HG03139 (cell line): ENCODE measurements at regions not wholly inside any gene's neighbourhood (a gene's known extent, or its start where the extent isn't known, plus 50 kb on each side); places are given as distances from the start of the nearest gene placed in this dataset.
"Not testable (repeated sequence)": the region's sequence is repeated elsewhere in the genome, so short reads cannot be mapped to it uniquely, and the experiment has no call there.

ENCODE experiments used
- ATAC-seq: cut with Tn5 transposase; IDR thresholded peaks from one replicate; pipeline ENCODE4 v1.9.1; 2021; ENCODE audit not compliant: unreplicated experiment

- ATAC-seq: no peak
Observed at GRCh38 chr18:55762424-55762823, 174.4 kb upstream of the TCF4 start.

DNA sequence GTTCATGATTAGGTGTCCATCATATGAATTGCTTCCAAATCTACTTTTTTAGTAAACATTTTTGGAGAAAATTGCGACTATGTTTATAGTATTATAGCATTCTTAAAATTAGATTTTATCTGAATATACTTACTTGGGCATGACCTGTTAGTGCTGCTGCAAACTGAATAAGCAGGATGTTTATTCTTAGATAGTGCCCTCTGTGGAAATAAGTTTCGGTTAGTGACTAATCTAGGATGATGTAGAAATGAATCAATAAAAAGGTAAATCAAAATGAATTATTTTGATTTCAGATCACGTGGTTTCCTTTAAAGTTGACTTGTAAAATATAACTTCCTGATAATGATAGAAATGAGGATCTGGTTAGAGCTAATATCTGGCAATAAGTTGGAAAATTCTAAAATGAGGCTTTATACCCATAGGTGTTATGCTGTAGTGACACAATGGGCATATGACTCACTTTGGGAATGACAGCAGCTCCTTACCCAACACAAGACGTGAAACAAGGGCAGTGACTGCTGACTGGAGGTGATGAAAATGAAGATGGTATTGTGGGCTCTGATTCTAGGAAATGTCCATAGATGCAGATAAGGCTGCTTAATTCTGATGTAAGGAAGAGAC, 165.8 kb upstream of the TCF4 start:
- ATAC-seq: no peak

- no peak for ATAC-seq
Observed at GRCh38 chr18:55751476-55751875, 163.5 kb upstream of the TCF4 start.

DNA sequence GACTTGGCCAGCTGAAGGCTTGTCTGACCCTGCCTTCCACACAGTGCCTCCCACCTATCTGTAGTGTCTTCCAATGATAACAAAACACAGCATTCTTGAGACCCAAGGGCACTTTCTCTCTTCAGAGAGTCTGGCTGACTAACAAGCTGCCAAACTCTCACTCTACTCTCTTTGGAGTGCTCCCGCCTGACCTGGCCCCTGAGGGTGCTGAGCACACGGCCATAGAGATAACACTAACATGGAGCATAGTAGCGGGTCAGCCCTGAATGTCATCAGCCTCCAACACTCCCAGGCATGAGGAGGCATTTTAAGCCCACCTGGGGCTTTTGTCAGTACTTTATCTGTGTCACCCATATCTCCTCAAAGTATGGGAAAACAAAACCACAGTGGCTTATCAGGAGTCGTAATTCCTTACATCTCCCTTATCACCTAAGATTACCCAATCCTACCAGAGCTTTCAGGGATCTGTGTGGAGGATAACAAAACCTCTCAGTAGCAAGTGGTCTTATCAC, 160.3 kb upstream of the TCF4 start:
- no peak for ATAC-seq

GRCh38 chr18:55744206-55744605, 156.2 kb upstream of the TCF4 start:
- no peak for ATAC-seq

- no peak for ATAC-seq
Observed at GRCh38 chr18:55743736-55744135, 155.7 kb upstream of the TCF4 start.

- no peak for ATAC-seq
Observed at GRCh38 chr18:55743133-55743532, 155.1 kb upstream of the TCF4 start.

GRCh38 chr18:55739488-55739887, 151.5 kb upstream of the TCF4 start:
- ATAC-seq: no peak

- ATAC-seq: no peak
Observed at GRCh38 chr18:55738483-55739114, 150.6 kb upstream of the TCF4 start.

DNA sequence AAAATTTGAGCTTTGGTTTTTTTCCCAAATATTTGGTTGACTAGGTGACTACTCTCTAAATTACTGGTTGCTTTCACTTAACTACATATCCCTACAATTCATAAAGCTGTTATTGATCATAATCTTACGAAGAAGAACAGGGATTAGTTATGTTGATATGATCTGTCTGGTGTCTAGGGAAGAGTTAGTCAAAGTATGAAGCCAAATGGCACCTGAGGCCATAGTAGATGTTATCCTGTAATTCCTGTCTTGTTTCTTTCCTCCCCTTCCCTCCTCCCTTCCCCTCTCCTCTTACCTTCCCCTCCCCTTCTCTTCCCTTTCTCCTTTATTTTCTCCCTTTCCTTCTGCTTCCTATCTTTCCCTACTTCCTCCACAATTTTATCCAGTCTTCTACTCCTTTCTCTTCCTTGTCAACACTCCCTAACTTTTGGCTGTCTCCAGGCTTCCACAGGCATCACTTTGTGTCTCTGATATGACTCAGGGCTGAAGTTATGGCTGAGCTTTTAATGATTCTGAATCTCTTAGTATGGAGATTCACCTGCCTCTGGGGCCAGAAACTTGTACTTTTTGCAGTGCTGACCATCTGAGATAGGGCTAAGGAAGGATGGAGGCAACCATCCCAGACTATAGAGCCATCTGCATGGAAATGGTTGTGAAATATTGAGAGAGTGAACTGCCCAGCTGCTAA, 149.9 kb upstream of the TCF4 start:
- ATAC-seq: no peak

DNA sequence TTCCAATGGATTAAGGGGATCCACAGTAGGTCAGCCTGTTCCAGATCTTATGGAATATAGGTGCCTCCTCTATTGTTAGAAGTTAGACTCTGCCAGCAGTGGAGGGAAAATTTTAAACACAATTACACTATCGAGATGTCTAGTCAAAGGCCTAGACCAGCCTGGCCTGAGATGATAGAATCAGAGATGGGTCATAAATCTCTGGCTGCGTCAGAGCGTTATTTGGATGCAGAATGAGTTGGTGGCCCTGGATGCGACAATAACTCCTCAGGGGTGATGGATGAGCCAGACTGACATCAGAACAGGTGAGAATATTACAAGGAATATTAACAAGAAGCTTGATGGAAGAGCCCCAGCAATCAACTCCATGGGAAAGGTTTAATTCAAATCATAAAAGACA, 149.3 kb upstream of the TCF4 start:
- no peak for ATAC-seq

GRCh38 chr18:55735969-55736368, 148.0 kb upstream of the TCF4 start:
- no peak for ATAC-seq

GRCh38 chr18:55735199-55735855, 147.3 kb upstream of the TCF4 start:
- no peak for ATAC-seq

DNA sequence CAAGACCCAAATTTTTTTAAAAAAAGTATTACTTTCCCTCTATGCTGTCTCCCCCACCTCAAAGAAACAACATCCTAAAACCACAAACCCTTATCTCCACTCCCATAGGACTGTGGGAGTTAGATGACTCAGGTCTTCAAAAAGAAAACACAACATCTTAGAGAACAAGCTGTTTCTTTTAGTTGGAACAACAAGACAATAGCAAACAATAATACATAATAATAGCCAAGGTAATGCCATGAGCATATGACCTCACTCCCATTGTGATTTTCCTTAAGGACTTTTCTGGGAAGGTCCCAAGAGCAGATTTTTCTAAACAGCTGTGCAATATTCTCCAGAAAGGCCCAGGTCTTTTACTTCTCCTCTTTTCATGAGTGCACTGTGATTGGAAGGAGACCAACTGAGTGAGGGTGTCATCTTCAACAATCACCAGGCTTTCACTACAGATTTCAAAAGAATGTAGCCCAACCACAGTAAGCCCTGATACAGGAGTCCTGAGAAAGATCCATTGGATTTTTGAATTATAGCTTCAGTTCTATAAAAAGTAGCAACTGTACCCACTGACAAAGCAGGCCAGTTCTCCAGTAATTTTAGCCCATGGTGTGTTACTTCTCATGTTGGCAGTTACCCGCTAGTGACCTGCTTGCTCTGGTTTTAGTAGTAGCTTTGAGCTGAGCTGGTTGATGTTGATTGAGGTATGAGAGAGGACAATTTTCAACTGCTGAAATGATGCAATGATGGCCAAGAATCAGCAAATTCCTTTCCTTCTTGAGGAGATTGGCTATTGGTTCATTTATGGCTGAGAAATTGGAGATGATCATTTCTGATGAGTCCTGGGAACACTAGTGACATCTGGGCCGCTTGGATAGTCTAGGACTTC, 144.5 kb upstream of the TCF4 start:
- ATAC-seq: no peak

GRCh38 chr18:55731594-55732042, 143.6 kb upstream of the TCF4 start:
- ATAC-seq: no peak

DNA sequence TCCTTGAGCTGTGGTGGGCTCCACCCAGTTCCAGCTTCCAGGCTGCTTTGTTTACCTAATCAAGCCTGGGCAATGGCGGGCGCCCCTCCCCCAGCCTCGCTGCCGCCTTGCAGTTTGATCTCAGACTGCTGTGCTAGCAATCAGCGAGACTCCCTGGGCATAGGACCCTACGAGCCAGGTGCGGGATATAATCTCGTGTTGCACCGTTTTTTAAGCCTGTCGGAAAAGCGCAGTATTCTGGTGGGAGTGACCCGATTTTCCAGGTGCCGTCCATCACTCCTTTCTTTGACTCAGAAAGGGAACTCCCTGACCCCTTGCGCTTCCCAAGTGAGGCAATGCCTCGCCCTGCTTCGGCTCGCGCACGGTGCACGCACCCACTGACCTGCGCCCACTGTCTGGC, 133.0 kb upstream of the TCF4 start:
- not testable (repeated sequence) for ATAC-seq

DNA sequence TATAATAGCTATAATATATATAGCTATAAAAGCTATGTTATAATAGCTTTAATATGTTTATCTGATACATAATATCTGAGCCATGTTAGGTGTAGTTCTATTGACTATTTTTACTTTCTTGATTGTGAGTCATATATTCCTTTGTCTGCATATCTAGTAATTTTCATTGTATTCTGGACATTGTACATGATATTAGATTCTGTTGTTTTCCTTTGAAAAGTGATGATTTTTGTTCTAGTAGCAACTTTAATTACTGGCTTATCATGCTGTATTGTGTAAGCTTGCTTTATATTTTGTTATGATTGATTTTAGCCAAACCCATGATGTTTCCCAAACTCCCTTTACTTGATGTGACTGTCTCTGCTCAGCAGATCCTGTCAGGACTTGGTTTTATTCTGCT, 125.7 kb upstream of the TCF4 start:
- no peak for ATAC-seq

DNA sequence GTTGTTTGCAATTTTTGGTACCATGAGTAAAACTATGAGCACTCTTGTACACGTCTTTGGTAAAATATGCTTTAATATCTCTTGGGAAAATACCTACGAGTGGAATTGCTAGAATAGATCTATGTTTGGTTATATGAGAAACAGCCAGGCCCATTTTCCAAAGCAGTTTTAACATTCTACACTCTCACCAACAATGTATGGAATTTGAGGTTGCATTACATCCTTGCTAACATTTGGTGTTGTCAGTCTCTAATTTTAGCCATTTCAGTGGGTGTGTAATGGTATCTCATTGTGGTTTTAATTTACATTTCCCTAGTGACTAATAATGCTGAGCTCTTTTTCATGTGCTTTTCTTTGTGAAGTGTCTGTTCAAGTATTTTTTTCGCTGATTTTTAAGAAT, 118.9 kb upstream of the TCF4 start:
- ATAC-seq: no peak

DNA sequence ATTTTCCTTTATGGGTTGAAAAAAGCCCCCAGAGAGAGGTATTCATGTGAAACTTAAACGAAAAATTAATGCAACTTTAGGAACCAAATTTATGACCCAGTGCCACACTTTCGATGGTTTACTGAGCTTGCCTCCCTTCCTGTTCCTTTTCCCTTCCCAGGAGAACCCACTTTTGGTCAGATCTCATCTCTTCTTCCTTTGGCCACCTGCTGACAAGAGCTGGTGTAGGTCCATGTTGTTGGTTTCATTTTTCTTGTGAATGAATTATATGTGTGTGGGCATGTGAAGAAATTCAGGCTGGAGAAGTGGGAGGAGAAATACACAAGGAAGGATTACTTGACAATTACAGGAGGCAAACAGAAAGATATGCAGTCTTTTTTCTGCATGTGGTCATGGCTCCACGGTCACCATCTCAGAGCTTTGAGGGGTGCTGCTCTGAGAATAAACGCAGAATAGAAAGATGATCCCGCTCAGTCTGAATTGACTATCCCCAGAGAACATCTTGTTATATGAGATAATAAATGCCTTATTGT, 111.3 kb upstream of the TCF4 start:
- ATAC-seq: no peak

GRCh38 chr18:55696811-55697210, 108.8 kb upstream of the TCF4 start:
- ATAC-seq: no peak
